IMR-90 (cell line): ENCODE measurements at regions not wholly inside any gene's neighbourhood (a gene's known extent, or its start where the extent isn't known, plus 50 kb on each side); places are given as distances from the start of the nearest gene placed in this dataset.

Experiments used
- ATAC-seq: fragments of 200-7000 bp; cut with Tn5 transposase; 2 replicates; pipeline ENCODE4 v1.9.1; 2020; ENCODE audit warnings: low read depth, mild to moderate bottlenecking, moderate library complexity
- BruUV-seq: library from RNA; stranded (reverse); fragments of 400-500 nt; replicated peaks from 2 replicates; lab custom pipeline; 2021; lab: Mats Ljungman, UMichigan
- CTCF ChIA-PET: fragments of 300-600 bp; formaldehyde crosslinking; extraction: SDS; loops from one replicate; lab custom pipeline; 2021; ENCODE audit warnings: antibody characterized with exemption; lab: Yijun Ruan, JAX
- POLR2A ChIA-PET: fragments of 300-600 bp; sonication (Branson Sonifier 250); formaldehyde crosslinking; loops from one replicate; lab custom pipeline; 2022; ENCODE audit warnings: antibody characterized with exemption; ENCODE audit not compliant: unreplicated experiment; lab: Charles Lee
- DNase-seq: peaks from one replicate; pipeline ENCODE4 v3.0.0; 2013
- H2AFZ ChIP-seq: replicated peaks from 2 replicates; pipeline ENCODE3; 2013; ENCODE audit warnings: low read length, mild to moderate bottlenecking; ENCODE audit not compliant: poor library complexity
- H2AK5ac ChIP-seq: 2 replicates; pipeline ENCODE4 v1.6.1; 2013; ENCODE audit warnings: low read depth, low read length, inconsistent platforms
- H2AK9ac ChIP-seq: replicated peaks from 2 replicates; pipeline ENCODE3; 2013; ENCODE audit warnings: mild to moderate bottlenecking, low read depth, low read length, moderate library complexity; ENCODE audit not compliant: poor library complexity
- H2BK120ac ChIP-seq: 2 replicates; pipeline ENCODE4 v1.6.1; 2013; ENCODE audit warnings: low read depth, low read length, inconsistent platforms
- H2BK15ac ChIP-seq: 3 replicates; pipeline ENCODE4 v1.6.1; 2013; ENCODE audit warnings: low read depth, low read length, inconsistent platforms
- H2BK20ac ChIP-seq: 2 replicates; pipeline ENCODE4 v1.6.1; 2013; ENCODE audit warnings: low read depth, mild to moderate bottlenecking, inconsistent platforms, low read length, moderate library complexity
- H2BK5ac ChIP-seq: 2 replicates; pipeline ENCODE4 v1.6.1; 2013; ENCODE audit warnings: mild to moderate bottlenecking, low read depth, low read length, inconsistent platforms; ENCODE audit not compliant: poor library complexity, severe bottlenecking
- H3K14ac ChIP-seq: replicated peaks from 2 replicates; pipeline ENCODE4 v1.6.1; 2013; ENCODE audit warnings: low read depth, low read length, inconsistent platforms
- H3K18ac ChIP-seq: 2 replicates; pipeline ENCODE4 v1.6.1; 2013; ENCODE audit warnings: low read depth, low read length, control low read depth
- H3K23ac ChIP-seq: 2 replicates; pipeline ENCODE4 v1.6.1; 2013; ENCODE audit warnings: low read depth, low read length, inconsistent platforms
- H3K27ac ChIP-seq: 2 replicates; pipeline ENCODE4 v1.5.1; 2013; ENCODE audit warnings: mild to moderate bottlenecking, control low read depth, low read length; ENCODE audit not compliant: insufficient read depth
- H3K27me3 ChIP-seq: 2 replicates; pipeline ENCODE4 v1.6.1; 2013; ENCODE audit warnings: low read length; ENCODE audit not compliant: control insufficient read depth, insufficient read depth
- H3K36me3 ChIP-seq: 2 replicates; pipeline ENCODE4 v1.6.1; 2013; ENCODE audit warnings: low read length, mixed read lengths; ENCODE audit not compliant: control insufficient read depth, insufficient read depth
- H3K4ac ChIP-seq: 2 replicates; pipeline ENCODE4 v1.6.1; 2013; ENCODE audit warnings: low read depth, low read length, inconsistent platforms
- H3K4me1 ChIP-seq: 2 replicates; pipeline ENCODE4 v1.6.1; 2013; ENCODE audit warnings: low read length, mixed read lengths; ENCODE audit not compliant: control insufficient read depth, insufficient read depth
- H3K4me2 ChIP-seq: 2 replicates; pipeline ENCODE4 v1.6.1; 2013; ENCODE audit warnings: low read depth, mild to moderate bottlenecking, control low read depth, low read length, moderate library complexity
- H3K4me3 ChIP-seq: 2 replicates; pipeline ENCODE4 v1.5.1; 2013; ENCODE audit warnings: low read depth, mild to moderate bottlenecking, control low read depth, low read length, moderate library complexity; ENCODE audit not compliant: insufficient read depth
- H3K56ac ChIP-seq: 2 replicates; pipeline ENCODE4 v1.6.1; 2013; ENCODE audit warnings: low read length, inconsistent platforms; ENCODE audit not compliant: insufficient read depth; ENCODE audit errors: extremely low read depth
- H3K79me1 ChIP-seq, 2 experiments: 2 replicates each; pipeline ENCODE4 v1.6.1; 2013; ENCODE audit warnings: low read length in 2 of 2, inconsistent platforms in 1 of 2, low read depth in 1 of 2
- H3K9ac ChIP-seq: 2 replicates; pipeline ENCODE4 v1.6.1; 2013; ENCODE audit warnings: low read depth, low read length, control low read depth
- H3K9me1 ChIP-seq: 2 replicates; pipeline ENCODE4 v1.6.1; 2013; ENCODE audit warnings: low read length, inconsistent platforms; ENCODE audit not compliant: insufficient read depth
- H3K9me3 ChIP-seq: 2 replicates; pipeline ENCODE4 v1.6.1; 2013; ENCODE audit warnings: low read length; ENCODE audit not compliant: control insufficient read depth, insufficient read depth
- H4K20me1 ChIP-seq: 2 replicates; pipeline ENCODE4 v1.6.1; 2013; ENCODE audit warnings: low read length, inconsistent platforms; ENCODE audit not compliant: insufficient read depth
- H4K5ac ChIP-seq: 2 replicates; pipeline ENCODE4 v1.6.1; 2013; ENCODE audit warnings: mild to moderate bottlenecking, low read depth, low read length, control low read depth
- H4K8ac ChIP-seq, 2 experiments: 2 replicates each; pipeline ENCODE4 v1.6.1; 2013; ENCODE audit warnings: low read depth in 2 of 2, low read length in 2 of 2, control low read depth in 1 of 2, inconsistent platforms in 1 of 2
- H4K91ac ChIP-seq: 2 replicates; pipeline ENCODE4 v1.6.1; 2013; ENCODE audit warnings: low read depth, low read length, inconsistent platforms; ENCODE audit not compliant: insufficient read depth
- BHLHE40 ChIP-seq: fragments of 150-350 bp; IDR thresholded peaks from 2 replicates; pipeline ENCODE4 v1.6.1; 2016; ENCODE audit warnings: mild to moderate bottlenecking, low read depth, low read length
- CEBPB ChIP-seq: IDR thresholded peaks from 2 replicates; pipeline ENCODE4 v1.6.1; 2012; ENCODE audit warnings: low read depth, low read length, improper control_type of control experiment
- CHD1 ChIP-seq: IDR thresholded peaks from 2 replicates; pipeline ENCODE4 v1.6.1; 2012; ENCODE audit warnings: low read depth, low read length, improper control_type of control experiment
- ELK1 ChIP-seq: fragments of 150-350 bp; IDR thresholded peaks from 2 replicates; pipeline ENCODE4 v1.6.1; 2016; ENCODE audit warnings: low read depth, mild to moderate bottlenecking, low read length, moderate library complexity, borderline replicate concordance
- FOS ChIP-seq: fragments of 150-350 bp; IDR thresholded peaks from 2 replicates; pipeline ENCODE4 v1.6.1; 2016; ENCODE audit warnings: low read depth, low read length
- MAZ ChIP-seq: IDR thresholded peaks from 2 replicates; pipeline ENCODE4 v1.6.1; 2012; ENCODE audit warnings: low read depth, mild to moderate bottlenecking, low read length, improper control_type of control experiment, moderate library complexity, borderline replicate concordance
- POLR2A ChIP-seq: IDR thresholded peaks from 2 replicates; pipeline ENCODE4 v1.6.1; 2012; ENCODE audit warnings: mild to moderate bottlenecking, low read depth, low read length
- RAD21 ChIP-seq: IDR thresholded peaks from 2 replicates; pipeline ENCODE4 v1.6.1; 2012; ENCODE audit warnings: low read length, improper control_type of control experiment
- RCOR1 ChIP-seq: IDR thresholded peaks from 2 replicates; pipeline ENCODE4 v1.6.1; 2012; ENCODE audit warnings: mild to moderate bottlenecking, low read length, improper control_type of control experiment; ENCODE audit not compliant: insufficient replicate concordance
- RFX5 ChIP-seq: IDR thresholded peaks from 2 replicates; pipeline ENCODE4 v1.8.0; 2012; ENCODE audit warnings: low read depth, mild to moderate bottlenecking, low read length, moderate library complexity
- SMC3 ChIP-seq: fragments of 150-350 bp; IDR thresholded peaks from 2 replicates; pipeline ENCODE4 v1.6.1; 2016; ENCODE audit warnings: low read depth, mild to moderate bottlenecking, antibody characterized with exemption, low read length, moderate library complexity
- USF2 ChIP-seq: fragments of 150-350 bp; IDR thresholded peaks from 2 replicates; pipeline ENCODE4 v1.6.1; 2017; ENCODE audit warnings: mild to moderate bottlenecking, antibody characterized with exemption, low read length, low read depth
- WGBS, 2 experiments: methylation state at CpG; one replicate each; pipeline versions ENCODE4 v1.1.5 to v1.1.7; 2013; ENCODE audit warnings: missing lambda C conversion rate in 2 of 2; ENCODE audit not compliant: insufficient read length in 1 of 2; ENCODE audit errors: extremely low coverage in 2 of 2; 5-methylcytosine and 5-hydroxymethylcytosine counted together
- dilution Hi-C: fragments of 300-500 bp; cut with HindIII; formaldehyde crosslinking; loops from one replicate; pipeline ENCODE4 v1.14.3; 2018; ENCODE audit warnings: low sequenced_read_pairs; ENCODE audit not compliant: unreplicated experiment
- in situ Hi-C: fragments of 300-500 bp; cut with MboI; formaldehyde crosslinking; loops from 3 replicates; pipeline ENCODE4 v1.14.3; 2019; ENCODE audit warnings: low sequenced_read_pairs, inconsistent platforms, mixed read lengths
- intact Hi-C: fragments of 100-400 bp; cut with micrococcal nuclease; formaldehyde crosslinking; loops from 2 replicates; pipeline ENCODE4 v1.10.0; 2022

DNA sequence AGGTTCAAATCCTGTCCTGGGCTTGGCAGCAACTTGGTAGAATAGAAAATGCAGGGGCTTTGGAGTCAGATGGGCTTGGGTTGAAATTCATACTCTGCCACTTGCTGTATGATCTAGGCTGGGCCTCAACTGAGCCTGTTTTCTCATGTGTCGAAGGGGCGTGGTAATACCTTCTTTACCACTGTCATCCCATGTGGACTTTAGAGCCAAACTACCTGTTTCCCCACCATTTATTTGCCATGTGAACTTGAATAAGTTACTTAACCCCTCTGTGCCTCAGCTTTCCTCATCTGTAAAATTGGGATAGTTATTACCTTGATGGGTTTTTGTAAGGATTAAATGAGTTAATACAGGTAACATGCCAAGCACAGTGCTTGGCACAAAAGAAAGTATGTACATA, 106.0 kb downstream of the COPRS start:
- CTCF ChIA-PET: no interaction called here
- no peak for ATAC-seq
- in situ Hi-C loops: no loop called here

More for the DNA sequence above, 106.0 kb downstream of the COPRS start:
- Histone ChIP-seq H3K9me1 (peaks cover 2% of the 10 kb centered on the region), H3K4me2 (no peak overlapping the region), H4K91ac (peak overlapping the region; percentile 55; the same call in 1 of the 2 replicates), H3K27ac (no peak overlapping the region), H3K4me3 (no peak overlapping the region), H3K56ac (no peak overlapping the region), H3K9me3 (peaks cover 3% of the 10 kb centered on the region; the same call in 1 of the 2 replicates), H3K9ac (no peak overlapping the region), H3K14ac (0 out of 2 replicates have a peak overlapping the region, but pooled peaks have one; percentile 31), H2BK15ac (peak overlapping the region; percentile 65; the same call in 1 of the 3 replicates), H2BK20ac (peak overlapping the region; percentile 81; the same call in 1 of the 2 replicates), H4K8ac (peak overlapping the region in 1 of 2 experiments; percentile 33; a peak in 2 of 4 replicates), H4K5ac (peak overlapping the region; percentile 14; the same call in 1 of the 2 replicates), H3K27me3 (no peaks in the 10 kb centered on the region), H3K23ac (no peak overlapping the region), H2BK120ac (peak overlapping the region; percentile 86), H4K20me1 (no peaks in the 10 kb centered on the region), H2AK5ac (peak overlapping the region; percentile 81; the same call in 1 of the 2 replicates), H2AK9ac (peak overlapping the region; percentile 17), H3K4ac (peak overlapping the region; percentile 64; the same call in 1 of the 2 replicates), H2AFZ (peak overlapping the region; percentile 51), H2BK5ac (no peak overlapping the region), H3K4me1 (peaks cover 4% of the 10 kb centered on the region; the same call in 1 of the 2 replicates), H3K18ac (0 out of 2 replicates have a peak overlapping the region, but pooled peaks have one; percentile 1), H3K79me1 (no peaks in the 10 kb centered on the region), H3K36me3 (no peaks in the 10 kb centered on the region)
- intact Hi-C loops (no loop called here), dilution Hi-C loops (no loop called here)
- DNase-seq: no peak
- BruUV-seq: no TSS peak
- POLR2A ChIA-PET: no interaction called here
- WGBS, 2 experiments: no CpG with 5 or more reads among the region's 2 CpGs
- TF ChIP-seq RFX5 (no peak), SMC3 (no peak), BHLHE40 (no peak), CEBPB (no peak), ELK1 (no peak), CHD1 (no peak), RCOR1 (no peak), POLR2A (no peak), MAZ (no peak), USF2 (no peak), FOS (no peak), RAD21 (no peak)
